Osteoblast (primary cell): ENCODE measurements at regions not wholly inside any gene's neighbourhood (a gene's known extent, or its start where the extent isn't known, plus 50 kb on each side); places are given as distances from the start of the nearest gene placed in this dataset.

ENCODE experiments used
- DNase-seq: peaks from one replicate; pipeline ENCODE4 v3.0.0; 2011; ENCODE audit warnings: low spot score, mixed read lengths; ENCODE audit not compliant: insufficient read length; ENCODE audit errors: missing footprints
- H2AFZ ChIP-seq: 2 replicates; pipeline ENCODE4 v1.6.0; 2011; ENCODE audit warnings: mild to moderate bottlenecking, low read length
- H3K27ac ChIP-seq: 2 replicates; pipeline ENCODE4 v1.5.1; 2011; ENCODE audit warnings: mild to moderate bottlenecking, low read depth, low read length, moderate library complexity
- H3K27me3 ChIP-seq: 2 replicates; pipeline ENCODE4 v1.6.0; 2012; ENCODE audit warnings: mild to moderate bottlenecking, control low read depth, inconsistent platforms, low read length, moderate library complexity; ENCODE audit not compliant: insufficient read depth
- H3K36me3 ChIP-seq: 2 replicates; pipeline ENCODE4 v1.5.1; 2011; ENCODE audit warnings: mild to moderate bottlenecking, low read length, control low read depth, moderate library complexity; ENCODE audit not compliant: insufficient read depth
- H3K4me1 ChIP-seq: 2 replicates; pipeline ENCODE4 v1.5.1; 2011; ENCODE audit warnings: mild to moderate bottlenecking, low read length, control low read depth, moderate library complexity; ENCODE audit not compliant: insufficient read depth
- H3K4me2 ChIP-seq: 2 replicates; pipeline ENCODE4 v1.6.0; 2011; ENCODE audit warnings: mild to moderate bottlenecking, low read length; ENCODE audit not compliant: insufficient read depth
- H3K4me3 ChIP-seq: fragments of 200-600 bp; sonication (generic); 3 replicates; pipeline ENCODE4 v1.5.1; 2012; ENCODE audit warnings: mild to moderate bottlenecking, low read length, inconsistent platforms; ENCODE audit not compliant: insufficient read depth
- H3K79me2 ChIP-seq: 2 replicates; pipeline ENCODE4 v1.6.0; 2012; ENCODE audit warnings: mild to moderate bottlenecking, low read length, control low read depth, inconsistent platforms; ENCODE audit not compliant: insufficient read depth
- H3K9me3 ChIP-seq: 2 replicates; pipeline ENCODE4 v1.5.1; 2011; ENCODE audit warnings: low read depth, low read length, control low read depth
- H4K20me1 ChIP-seq: 2 replicates; pipeline ENCODE4 v1.6.0; 2012; ENCODE audit warnings: mild to moderate bottlenecking, low read length, control low read depth; ENCODE audit not compliant: insufficient read depth
- CTCF ChIP-seq: IDR thresholded peaks from 2 replicates; pipeline ENCODE4 v1.5.1; 2011; ENCODE audit warnings: mild to moderate bottlenecking, low read depth, low read length, moderate library complexity; ENCODE audit errors: extremely low read depth

GRCh38 chr16:26649381-26650045, 417.2 kb upstream of the C16orf82 start:
- H3K79me2 ChIP-seq: no peaks in the 10 kb centered on the region
- DNase-seq: no peak
- H3K4me2 ChIP-seq: no peak overlapping the region
- H3K27me3 ChIP-seq: no peaks in the 10 kb centered on the region
- H3K36me3 ChIP-seq: no peaks in the 10 kb centered on the region
- no peak overlapping the region for H3K4me3 ChIP-seq
- no peaks in the 10 kb centered on the region for H4K20me1 ChIP-seq
- no peak for TF ChIP-seq CTCF
- no peak overlapping the region for H3K27ac ChIP-seq
- H3K9me3 ChIP-seq: no peaks in the 10 kb centered on the region
- H2AFZ ChIP-seq: no peak overlapping the region
- H3K4me1 ChIP-seq: no peaks in the 10 kb centered on the region

GRCh38 chr16:26651464-26651863, 415.3 kb upstream of the C16orf82 start:
- H2AFZ ChIP-seq: no peak overlapping the region
- H3K4me3 ChIP-seq: no peak overlapping the region
- no peaks in the 10 kb centered on the region for H3K27me3 ChIP-seq
- no peaks in the 10 kb centered on the region for H3K36me3 ChIP-seq
- no peak for DNase-seq
- no peaks in the 10 kb centered on the region for H3K4me1 ChIP-seq
- no peaks in the 10 kb centered on the region for H4K20me1 ChIP-seq
- H3K4me2 ChIP-seq: no peak overlapping the region
- H3K79me2 ChIP-seq: no peaks in the 10 kb centered on the region
- no peak overlapping the region for H3K27ac ChIP-seq
- H3K9me3 ChIP-seq: no peaks in the 10 kb centered on the region
- no peak for TF ChIP-seq CTCF

- TF ChIP-seq CTCF: no peak
- no peaks in the 10 kb centered on the region for H3K9me3 ChIP-seq
- no peak overlapping the region for H3K4me2 ChIP-seq
- H3K79me2 ChIP-seq: no peaks in the 10 kb centered on the region
- no peak overlapping the region for H2AFZ ChIP-seq
- H3K27me3 ChIP-seq: no peaks in the 10 kb centered on the region
- H3K4me1 ChIP-seq: no peaks in the 10 kb centered on the region
- no peak overlapping the region for H3K4me3 ChIP-seq
- no peak for DNase-seq
- H4K20me1 ChIP-seq: no peaks in the 10 kb centered on the region
- H3K27ac ChIP-seq: no peak overlapping the region
- H3K36me3 ChIP-seq: no peaks in the 10 kb centered on the region
Observed at GRCh38 chr16:26651884-26652283, 414.8 kb upstream of the C16orf82 start.

- DNase-seq: no peak
Observed at GRCh38 chr16:26658486-26658885, 408.2 kb upstream of the C16orf82 start.

More at GRCh38 chr16:26658486-26658885, 408.2 kb upstream of the C16orf82 start:
- H3K9me3 ChIP-seq: no peaks in the 10 kb centered on the region
- no peaks in the 10 kb centered on the region for H3K36me3 ChIP-seq
- H3K79me2 ChIP-seq: no peaks in the 10 kb centered on the region
- no peak overlapping the region for H2AFZ ChIP-seq
- no peaks in the 10 kb centered on the region for H4K20me1 ChIP-seq
- no peaks in the 10 kb centered on the region for H3K4me1 ChIP-seq
- no peak overlapping the region for H3K27ac ChIP-seq
- H3K4me3 ChIP-seq: no peak overlapping the region
- TF ChIP-seq CTCF: no peak
- H3K27me3 ChIP-seq: no peaks in the 10 kb centered on the region
- H3K4me2 ChIP-seq: no peak overlapping the region
